B cell (primary cell): ENCODE measurements at regions not wholly inside any gene's neighbourhood (a gene's known extent, or its start where the extent isn't known, plus 50 kb on each side); places are given as distances from the start of the nearest gene placed in this dataset.

ENCODE experiments used
- ATAC-seq: fragments of 200-7000 bp; cut with Tn5 transposase; one replicate; pipeline ENCODE4 v1.10.0; 2021; ENCODE audit warnings: low read depth, mild to moderate bottlenecking, moderate number of reproducible peaks, moderate library complexity
- CTCF ChIA-PET: fragments of 350-600 bp; sonication (Branson Sonifier 250); formaldehyde crosslinking; loops from one replicate; lab custom pipeline; 2021; ENCODE audit warnings: antibody characterized with exemption, inconsistent platforms; lab: Charles Lee
- POLR2A ChIA-PET: fragments of 350-600 bp; sonication (Branson Sonifier 250); formaldehyde crosslinking; loops from one replicate; lab custom pipeline; 2021; ENCODE audit warnings: antibody characterized with exemption; lab: Charles Lee
- DNase-seq: peaks from one replicate; pipeline ENCODE4 v3.0.0; 2013
- H2AFZ ChIP-seq: 2 replicates; pipeline ENCODE4 v1.6.1; 2012; ENCODE audit warnings: mild to moderate bottlenecking, low read depth, low read length; ENCODE audit not compliant: insufficient read depth, poor library complexity, severe bottlenecking
- H3K27ac ChIP-seq, 2 donors: 1 replicate in 1 of 2; 2 replicates in 1 of 2; pipeline ENCODE4 v1.5.1; 2012 to 2013; ENCODE audit warnings: low read length in 2 of 2, mild to moderate bottlenecking in 2 of 2, moderate library complexity in 1 of 2
- H3K27me3 ChIP-seq, 4 experiments: fragments of 200-600 bp in 1 of 4; sonication (generic) in 1 of 4; replicated peaks in 1 of 4; 1 replicate in 2 of 4; 2 replicates in 2 of 4; pipeline versions ENCODE4 v1.6.1 to v1.7.0; 2013 to 2016; ENCODE audit warnings: low read length in 3 of 4, mild to moderate bottlenecking in 2 of 4, mixed read lengths in 1 of 4, moderate library complexity in 1 of 4; ENCODE audit not compliant: insufficient read depth in 4 of 4, control insufficient read depth in 3 of 4; ENCODE audit errors: control extremely low read depth in 1 of 4
- H3K36me3 ChIP-seq, 2 experiments: replicated peaks in 1 of 2; 1 replicate in 1 of 2; 2 replicates in 1 of 2; pipeline versions ENCODE4 v1.6.1 to v1.7.1; 2013; ENCODE audit warnings: low read length in 1 of 2; ENCODE audit not compliant: insufficient read depth in 2 of 2, control insufficient read depth in 1 of 2; ENCODE audit errors: control extremely low read depth in 1 of 2, extremely low read depth in 1 of 2
- H3K4me1 ChIP-seq, 2 donors: fragments of 200-600 bp in 1 of 2; sonication (generic) in 1 of 2; 1 replicate in 1 of 2; 2 replicates in 1 of 2; pipeline versions ENCODE4 v1.5.1 to v1.6.1; 2013 to 2017; ENCODE audit warnings: low read length in 2 of 2; ENCODE audit not compliant: control insufficient read depth in 2 of 2, insufficient read depth in 2 of 2
- H3K4me2 ChIP-seq: replicated peaks from 2 replicates; pipeline ENCODE3; 2012; ENCODE audit warnings: mild to moderate bottlenecking, low read depth, low read length; ENCODE audit not compliant: poor library complexity, severe bottlenecking
- H3K4me3 ChIP-seq, 5 experiments: fragments of 200-600 bp in 1 of 5; sonication (generic) in 1 of 5; 1 replicate in 3 of 5; 2 replicates in 2 of 5; pipeline versions ENCODE4 v1.5.1 to v1.7.0; 2011 to 2016; ENCODE audit warnings: low read length in 4 of 5, mild to moderate bottlenecking in 4 of 5, low read depth in 2 of 5, control low read depth in 1 of 5, moderate library complexity in 1 of 5; ENCODE audit not compliant: insufficient read depth in 1 of 5; ENCODE audit errors: control extremely low read depth in 1 of 5, extremely low read depth in 1 of 5
- H3K79me2 ChIP-seq: fragments of 200-600 bp; sonication (generic); one replicate; pipeline ENCODE4 v1.6.0; 2016; ENCODE audit warnings: low read length; ENCODE audit not compliant: control insufficient read depth, insufficient read depth
- H3K9ac ChIP-seq: fragments of 200-600 bp; sonication (generic); 2 replicates; pipeline ENCODE4 v1.6.1; 2017; ENCODE audit warnings: mild to moderate bottlenecking, low read length, moderate library complexity
- H3K9me3 ChIP-seq, 3 donors: one replicate each; pipeline versions ENCODE4 v1.6.1 to v1.7.1; 2013; ENCODE audit warnings: low read length in 2 of 3; ENCODE audit not compliant: control insufficient read depth in 2 of 3, insufficient read depth in 1 of 3; ENCODE audit errors: control extremely low read depth in 1 of 3
- H4K20me1 ChIP-seq: 2 replicates; pipeline ENCODE4 v1.6.0; 2012; ENCODE audit warnings: mild to moderate bottlenecking, low read length; ENCODE audit not compliant: insufficient read depth, control insufficient read depth, poor library complexity, severe bottlenecking
- H3K27ac Mint-ChIP-seq: one replicate; pipeline ENCODE4 v1.8.0; 2021; ENCODE audit warnings: mixed read lengths
- H3K27me3 Mint-ChIP-seq: one replicate; pipeline ENCODE4 v1.8.0; 2021; ENCODE audit warnings: mixed read lengths
- H3K4me1 Mint-ChIP-seq: one replicate; pipeline ENCODE4 v1.8.0; 2021; ENCODE audit warnings: mixed read lengths
- H3K4me3 Mint-ChIP-seq: one replicate; pipeline ENCODE4 v1.8.0; 2021; ENCODE audit warnings: mixed read lengths
- H3K9me3 Mint-ChIP-seq: one replicate; pipeline ENCODE4 v1.8.0; 2022; ENCODE audit warnings: mixed read lengths; ENCODE audit not compliant: insufficient read depth
- CTCF ChIP-seq: fragments of 200-600 bp; IDR thresholded peaks from one replicate; pipeline ENCODE4 v1.8.0; 2022; ENCODE audit warnings: antibody characterized with exemption, mild to moderate bottlenecking
- EZH2 ChIP-seq: IDR thresholded peaks from 2 replicates; pipeline ENCODE4 v1.6.1; 2012; ENCODE audit warnings: borderline replicate concordance, low read depth, mild to moderate bottlenecking, moderate library complexity, low read length; ENCODE audit not compliant: insufficient read depth, poor library complexity, severe bottlenecking
- WGBS: methylation state at CpG from one replicate; pipeline ENCODE4 v1.1.5; 2013; ENCODE audit warnings: missing lambda C conversion rate; ENCODE audit not compliant: insufficient coverage; 5-methylcytosine and 5-hydroxymethylcytosine counted together
- intact Hi-C: fragments of 100-400 bp; cut with micrococcal nuclease; formaldehyde crosslinking; loops from one replicate; pipeline ENCODE4 v1.10.0; 2022

- Histone ChIP-seq H3K9ac (no peak overlapping the region), H2AFZ (no peak overlapping the region), H3K27me3 (peaks cover 0 to 10% (median 2%) of the 10 kb centered on the region in 4 experiments), H3K9me3 (no peaks in the 10 kb centered on the region), H3K4me1 (no peaks in the 10 kb centered on the region), H3K79me2 (no peaks in the 10 kb centered on the region), H3K4me2 (no peak overlapping the region), H3K27ac (no peak overlapping the region), H4K20me1 (no peaks in the 10 kb centered on the region), H3K36me3 (no peaks in the 10 kb centered on the region), H3K4me3 (no peak overlapping the region)
- ChIA-PET POLR2A (no interaction called here), CTCF (interaction anchor here (1.0 kb wide), 1 partner anchor 76 kb away, joined by 3 read pairs; no protein-coding TSS in a partner anchor)
- H3K27ac Mint-ChIP-seq = no peak overlapping the region
- H3K27me3 Mint-ChIP-seq = peaks cover 38% of the 10 kb centered on the region
- DNase-seq = no peak
- no peaks in the 10 kb centered on the region for H3K4me1 Mint-ChIP-seq
- WGBS = no CpG with 5 or more reads among the region's 2 CpGs
- TF ChIP-seq CTCF (no peak), EZH2 (no peak)
- peaks cover 8% of the 10 kb centered on the region for H3K9me3 Mint-ChIP-seq
- intact Hi-C loops = no loop called here
- ATAC-seq = no peak
- H3K4me3 Mint-ChIP-seq = no peak overlapping the region
Measured at GRCh38 chr13:43979492-43979891, 99.8 kb downstream of the LACC1 start.

GRCh38 chr13:43980587-43980986 lies 100.9 kb downstream of the LACC1 start:
- Histone ChIP-seq H3K4me3 (no peak overlapping the region), H3K4me2 (no peak overlapping the region), H2AFZ (no peak overlapping the region), H3K79me2 (no peaks in the 10 kb centered on the region), H3K9ac (no peak overlapping the region), H3K27ac (no peak overlapping the region), H3K36me3 (no peaks in the 10 kb centered on the region), H3K4me1 (no peaks in the 10 kb centered on the region), H4K20me1 (no peaks in the 10 kb centered on the region), H3K9me3 (peaks cover 0 to 2% (median 0%) of the 10 kb centered on the region in 3 donors), H3K27me3 (peaks cover 0 to 10% (median 2%) of the 10 kb centered on the region in 4 experiments)
- ATAC-seq = no peak
- ChIA-PET CTCF (no interaction called here), POLR2A (no interaction called here)
- H3K4me1 Mint-ChIP-seq = no peaks in the 10 kb centered on the region
- H3K4me3 Mint-ChIP-seq = no peak overlapping the region
- peaks cover 39% of the 10 kb centered on the region for H3K27me3 Mint-ChIP-seq
- no peak for TF ChIP-seq CTCF
- no peak for TF ChIP-seq EZH2
- DNase-seq = no peak
- WGBS = no CpG with 5 or more reads among the region's 1 CpG
- intact Hi-C loops = no loop called here
- H3K9me3 Mint-ChIP-seq = peaks cover 8% of the 10 kb centered on the region
- no peak overlapping the region for H3K27ac Mint-ChIP-seq
